PC-3 (cell line): ENCODE measurements at regions not wholly inside any gene's neighbourhood (a gene's known extent, or its start where the extent isn't known, plus 50 kb on each side); places are given as distances from the start of the nearest gene placed in this dataset.
"Not testable (repeated sequence)": the region's sequence is repeated elsewhere in the genome, so short reads cannot be mapped to it uniquely, and the experiment has no call there.

ENCODE experiments used
- ATAC-seq: fragments of 200-7000 bp; cut with Tn5 transposase; 2 replicates; pipeline ENCODE4 v1.9.1; 2020; ENCODE audit warnings: mild to moderate bottlenecking, moderate library complexity
- BruUV-seq: library from RNA; stranded (reverse); fragments of 400-500 nt; replicated peaks from 2 replicates; lab custom pipeline; 2021; lab: Mats Ljungman, UMichigan
- CTCF ChIA-PET: fragments of 300-600 bp; sonication (Branson Sonifier 250); formaldehyde crosslinking; loops from one replicate; lab custom pipeline; 2022; ENCODE audit warnings: antibody characterized with exemption; lab: Charles Lee
- POLR2A ChIA-PET: fragments of 300-600 bp; sonication (Branson Sonifier 250); formaldehyde crosslinking; loops from one replicate; lab custom pipeline; 2022; ENCODE audit warnings: antibody characterized with exemption; ENCODE audit not compliant: unreplicated experiment; lab: Charles Lee
- DNase-seq: peaks from one replicate; pipeline ENCODE4 v3.0.0-alpha.2; 2015
- H2AFZ ChIP-seq: fragments of 300-600 bp; sonication (generic); 2 replicates; pipeline ENCODE4 v1.6.0; 2016; ENCODE audit warnings: antibody characterized with exemption, low read length
- H3F3A ChIP-seq: fragments of 300-600 bp; sonication (generic); one replicate; pipeline ENCODE4 v1.6.0; 2017; ENCODE audit warnings: antibody characterized with exemption, low read length, control low read depth, mild to moderate bottlenecking; ENCODE audit not compliant: unreplicated experiment
- H3K27ac ChIP-seq: fragments of 300-600 bp; sonication (generic); 2 replicates; pipeline ENCODE4 v1.5.1; 2016; ENCODE audit warnings: mild to moderate bottlenecking, low read length
- H3K27me3 ChIP-seq: fragments of 300-600 bp; sonication (generic); 2 replicates; pipeline ENCODE4 v1.6.1; 2016; ENCODE audit warnings: low read length, mixed read lengths
- H3K36me3 ChIP-seq: fragments of 300-600 bp; sonication (generic); 2 replicates; pipeline ENCODE4 v1.6.1; 2016; ENCODE audit warnings: low read depth, mixed run types, low read length, mixed read lengths
- H3K4me1 ChIP-seq: fragments of 300-600 bp; sonication (generic); 2 replicates; pipeline ENCODE4 v1.5.1; 2016; ENCODE audit warnings: low read length; ENCODE audit not compliant: insufficient read depth
- H3K4me2 ChIP-seq: fragments of 300-600 bp; sonication (generic); 2 replicates; pipeline ENCODE4 v1.6.0; 2016; ENCODE audit warnings: low read length
- H3K4me3 ChIP-seq: fragments of 300-600 bp; sonication (generic); 2 replicates; pipeline ENCODE4 v1.5.1; 2016; ENCODE audit warnings: mild to moderate bottlenecking, low read length, mixed read lengths
- H3K79me2 ChIP-seq: fragments of 300-600 bp; sonication (generic); 2 replicates; pipeline ENCODE4 v1.6.1; 2017; ENCODE audit warnings: low read length, mixed read lengths
- H3K9ac ChIP-seq: fragments of 300-600 bp; sonication (generic); 2 replicates; pipeline ENCODE4 v1.6.0; 2016; ENCODE audit warnings: mild to moderate bottlenecking, low read length
- H3K9me2 ChIP-seq: fragments of 300-600 bp; sonication (generic); replicated peaks from 2 replicates; pipeline ENCODE4 v1.6.1; 2016; ENCODE audit warnings: mixed run types, low read length, mixed read lengths
- H3K9me3 ChIP-seq: fragments of 300-600 bp; sonication (generic); 2 replicates; pipeline ENCODE4 v1.6.1; 2016; ENCODE audit warnings: low read length, mixed read lengths
- H4K20me1 ChIP-seq: fragments of 300-600 bp; sonication (generic); 2 replicates; pipeline ENCODE4 v1.6.1; 2016; ENCODE audit warnings: low read length, mixed read lengths
- EZH2 ChIP-seq: fragments of 300-600 bp; sonication (generic); IDR thresholded peaks from one replicate; pipeline ENCODE4 v1.6.1; 2017; ENCODE audit warnings: antibody characterized with exemption, mild to moderate bottlenecking, low read length; ENCODE audit not compliant: unreplicated experiment
- EZH2phosphoT487 ChIP-seq: fragments of 300-600 bp; sonication (generic); IDR thresholded peaks from 2 replicates; pipeline ENCODE4 v1.6.1; 2018; ENCODE audit warnings: mild to moderate bottlenecking, antibody characterized with exemption, low read length, borderline replicate concordance
- intact Hi-C: fragments of 100-400 bp; cut with micrococcal nuclease; formaldehyde crosslinking; loops from 2 replicates; pipeline ENCODE4 v1.9.0; 2023
- TF ChIP-seq, protein P1 (sequence below): fragments of 300-600 bp; sonication (generic); conservative IDR thresholded peaks from 2 replicates; pipeline ENCODE4 v1.5.1; 2017; ENCODE audit warnings: antibody characterized with exemption, low read depth, mild to moderate bottlenecking, low read length

DNA sequence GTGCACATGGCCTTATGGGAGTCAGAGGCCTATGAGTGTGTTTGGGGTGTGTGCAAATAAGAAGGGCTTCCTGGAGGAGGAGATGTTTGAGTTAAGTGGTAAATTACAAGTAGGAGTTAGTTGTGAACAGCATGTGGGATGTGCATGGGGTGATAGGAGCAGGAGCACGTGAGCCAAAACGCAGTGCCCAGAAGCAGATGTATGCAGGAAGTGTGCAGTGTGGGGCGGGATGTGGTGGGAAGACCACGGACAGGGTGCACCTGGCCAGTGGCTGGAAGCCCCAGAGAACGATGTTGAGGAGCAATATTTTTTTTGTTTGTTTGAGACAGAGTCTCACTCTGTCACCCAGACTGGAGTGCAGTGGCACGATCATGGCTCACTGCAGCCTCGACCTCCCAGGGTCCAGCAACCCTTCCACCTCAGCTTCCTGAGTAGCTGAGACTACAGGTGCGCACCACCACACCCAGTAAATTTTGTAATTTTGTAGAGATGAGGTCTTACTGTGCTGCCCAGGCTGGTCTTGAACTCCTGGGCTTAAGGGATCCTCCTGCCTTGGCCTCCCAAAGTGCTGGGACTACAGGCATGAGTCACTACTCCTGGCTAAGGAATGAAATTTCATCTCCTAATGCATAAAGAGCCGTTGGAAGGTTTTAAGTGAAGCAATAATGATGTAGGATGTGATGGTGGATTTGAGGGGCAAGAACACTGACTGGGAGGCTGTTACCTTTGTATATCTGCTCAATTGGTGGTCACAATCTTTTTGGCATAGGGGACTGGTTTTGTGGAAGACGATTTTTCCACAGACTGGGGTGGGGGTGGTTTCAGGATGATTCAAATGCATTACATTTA lies 78.4 kb downstream of the LYZL2 start:
- H3K36me3 ChIP-seq: no peaks in the 10 kb centered on the region
- no peaks in the 10 kb centered on the region for H3K27me3 ChIP-seq
- no peaks in the 10 kb centered on the region for H4K20me1 ChIP-seq
- no peak overlapping the region for H3K4me3 ChIP-seq
- no peak overlapping the region for H2AFZ ChIP-seq
- H3F3A ChIP-seq: no peaks in the 10 kb centered on the region
- no peaks in the 10 kb centered on the region for H3K9me3 ChIP-seq
- peaks cover 10% of the 10 kb centered on the region for H3K4me1 ChIP-seq
- BruUV-seq: no TSS peak
- H3K4me2 ChIP-seq: no peak overlapping the region
- no peak overlapping the region for H3K27ac ChIP-seq
- H3K79me2 ChIP-seq: no peaks in the 10 kb centered on the region
- H3K9ac ChIP-seq: no peak overlapping the region
- ATAC-seq: no peak
- no peaks in the 10 kb centered on the region for H3K9me2 ChIP-seq
- TF ChIP-seq EZH2 (no peak), EZH2phosphoT487 (no peak)
- TF ChIP-seq, protein P1, sequence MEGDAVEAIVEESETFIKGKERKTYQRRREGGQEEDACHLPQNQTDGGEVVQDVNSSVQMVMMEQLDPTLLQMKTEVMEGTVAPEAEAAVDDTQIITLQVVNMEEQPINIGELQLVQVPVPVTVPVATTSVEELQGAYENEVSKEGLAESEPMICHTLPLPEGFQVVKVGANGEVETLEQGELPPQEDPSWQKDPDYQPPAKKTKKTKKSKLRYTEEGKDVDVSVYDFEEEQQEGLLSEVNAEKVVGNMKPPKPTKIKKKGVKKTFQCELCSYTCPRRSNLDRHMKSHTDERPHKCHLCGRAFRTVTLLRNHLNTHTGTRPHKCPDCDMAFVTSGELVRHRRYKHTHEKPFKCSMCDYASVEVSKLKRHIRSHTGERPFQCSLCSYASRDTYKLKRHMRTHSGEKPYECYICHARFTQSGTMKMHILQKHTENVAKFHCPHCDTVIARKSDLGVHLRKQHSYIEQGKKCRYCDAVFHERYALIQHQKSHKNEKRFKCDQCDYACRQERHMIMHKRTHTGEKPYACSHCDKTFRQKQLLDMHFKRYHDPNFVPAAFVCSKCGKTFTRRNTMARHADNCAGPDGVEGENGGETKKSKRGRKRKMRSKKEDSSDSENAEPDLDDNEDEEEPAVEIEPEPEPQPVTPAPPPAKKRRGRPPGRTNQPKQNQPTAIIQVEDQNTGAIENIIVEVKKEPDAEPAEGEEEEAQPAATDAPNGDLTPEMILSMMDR: no peak
- POLR2A ChIA-PET: no interaction called here
- CTCF ChIA-PET: no interaction called here
- no peak for DNase-seq
- intact Hi-C loops: no loop called here

DNA sequence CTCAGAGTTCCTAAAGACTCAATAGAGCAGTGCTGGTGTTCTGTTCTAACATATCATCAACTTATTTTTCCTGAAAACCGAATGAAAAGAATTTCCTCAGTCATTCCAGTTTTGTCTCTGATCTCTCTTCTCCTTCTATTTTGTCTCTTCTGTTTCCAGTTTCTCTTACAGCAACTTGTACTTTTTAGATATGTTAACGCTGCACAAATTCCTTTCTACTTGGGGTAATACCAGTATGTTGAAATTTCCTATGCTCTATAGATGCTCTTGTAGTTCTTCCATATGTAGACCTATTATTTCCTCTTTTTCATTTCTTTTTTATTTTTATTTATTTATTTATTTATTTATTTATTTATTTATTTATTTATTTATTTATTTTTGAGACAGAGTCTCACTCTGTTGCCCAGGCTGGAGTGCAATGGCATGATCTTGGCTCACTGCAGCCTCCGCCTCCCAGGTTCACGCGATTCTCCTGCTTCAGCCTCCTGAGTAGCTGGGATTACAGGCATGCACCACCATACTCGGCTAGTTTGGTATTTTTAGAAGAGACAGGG lies 80.3 kb downstream of the LYZL2 start:
- H3K9ac ChIP-seq, H3K9me3 ChIP-seq, H3K4me2 ChIP-seq, ATAC-seq, H3K27me3 ChIP-seq, BruUV-seq, intact Hi-C loops, H3K79me2 ChIP-seq, H3K27ac ChIP-seq, H3K9me2 ChIP-seq, POLR2A ChIA-PET, H3K4me3 ChIP-seq, H3F3A ChIP-seq, DNase-seq, H3K4me1 ChIP-seq, H2AFZ ChIP-seq, H3K36me3 ChIP-seq, H4K20me1 ChIP-seq, CTCF ChIA-PET: not testable (repeated sequence)

DNA sequence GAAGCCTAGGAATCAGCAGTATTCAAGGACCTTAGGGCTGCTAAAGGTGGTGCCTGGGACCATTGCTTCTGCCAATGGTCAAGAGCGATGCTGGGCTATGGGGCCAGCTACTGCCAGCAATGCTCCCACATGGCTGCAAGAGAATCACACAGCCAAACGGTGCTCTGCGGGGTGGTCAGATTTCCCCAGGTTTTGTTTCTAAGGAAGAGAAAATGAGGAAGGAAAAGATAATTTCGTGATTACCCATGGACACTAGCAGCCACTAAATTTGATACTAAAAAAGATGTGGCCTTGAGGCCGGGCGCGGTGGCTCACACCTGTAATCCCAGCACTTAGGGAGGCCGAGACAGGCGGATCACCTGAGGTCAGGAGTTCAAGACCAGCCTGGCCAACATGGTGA lies 83.0 kb downstream of the LYZL2 start:
- H3K9ac ChIP-seq: no peak overlapping the region
- H3K9me3 ChIP-seq: no peaks in the 10 kb centered on the region
- no peaks in the 10 kb centered on the region for H3K79me2 ChIP-seq
- no peak for ATAC-seq
- TF ChIP-seq, protein P1: no peak
- TF ChIP-seq EZH2phosphoT487 (no peak), EZH2 (no peak)
- H3K4me3 ChIP-seq: no peak overlapping the region
- no peak for DNase-seq
- no peaks in the 10 kb centered on the region for H3K27me3 ChIP-seq
- intact Hi-C loops: no loop called here
- no peak overlapping the region for H3K4me2 ChIP-seq
- no peaks in the 10 kb centered on the region for H3K9me2 ChIP-seq
- H3K4me1 ChIP-seq: no peaks in the 10 kb centered on the region
- no peak overlapping the region for H2AFZ ChIP-seq
- no peak overlapping the region for H3K27ac ChIP-seq
- no peaks in the 10 kb centered on the region for H4K20me1 ChIP-seq
- no peaks in the 10 kb centered on the region for H3K36me3 ChIP-seq
- POLR2A ChIA-PET: no interaction called here
- H3F3A ChIP-seq: no peaks in the 10 kb centered on the region
- CTCF ChIA-PET: no interaction called here
- BruUV-seq: no TSS peak
